ENCODE measurements at regions not wholly inside any gene's neighbourhood (a gene's known extent, or its start where the extent isn't known, plus 50 kb on each side); places are given as distances from the start of the nearest gene placed in this dataset.

GRCh38 chr18:78115896-78116561, 863.6 kb upstream of the SALL3 start:
- TF ChIP-seq CTCF (optimal IDR thresholded peaks at IDR 0.05 in 1 of 3, IDR thresholded peaks at IDR 0.05 in 1 of 3, conservative IDR thresholded peaks at IDR 0.05 in 1 of 3; ENCODE audit: extremely low read depth in 1 of 3, insufficient read depth in 2 of 3, low read length in 3 of 3) (no peak), EZH2 (IDR thresholded peaks at IDR 0.05; ENCODE audit: low read length) (no peak)

All from keratinocyte (primary cell).